Kidney epithelial cell (primary cell): ENCODE measurements at regions not wholly inside any gene's neighbourhood (a gene's known extent, or its start where the extent isn't known, plus 50 kb on each side); places are given as distances from the start of the nearest gene placed in this dataset.

Experiments
- DNase-seq: peaks from one replicate; pipeline ENCODE4 v3.0.0-alpha.2; 2010; ENCODE audit warnings: low read depth
- H3K27me3 ChIP-seq: 2 replicates; pipeline ENCODE4 v1.6.0; 2011; ENCODE audit warnings: low read length; ENCODE audit not compliant: control insufficient read depth, insufficient read depth
- H3K36me3 ChIP-seq: 2 replicates; pipeline ENCODE4 v1.5.1; 2011; ENCODE audit warnings: low read length; ENCODE audit not compliant: control insufficient read depth, insufficient read depth
- H3K4me3 ChIP-seq: 2 replicates; pipeline ENCODE4 v1.5.1; 2011; ENCODE audit warnings: low read depth, mild to moderate bottlenecking, control low read depth, low read length
- CTCF ChIP-seq: IDR thresholded peaks from 2 replicates; pipeline ENCODE4 v1.5.1; 2011; ENCODE audit warnings: mild to moderate bottlenecking, moderate library complexity, low read length, control low read depth, inconsistent platforms; ENCODE audit not compliant: insufficient read depth, poor library complexity, severe bottlenecking

GRCh38 chr2:239606741-239607516 lies 206.1 kb upstream of the HDAC4 start:
- no peak overlapping the region for H3K4me3 ChIP-seq
- H3K36me3 ChIP-seq: no peaks in the 10 kb centered on the region
- no peak for DNase-seq
- no peak for TF ChIP-seq CTCF
- H3K27me3 ChIP-seq: peaks cover 3% of the 10 kb centered on the region

GRCh38 chr2:239605976-239606375 lies 205.2 kb upstream of the HDAC4 start:
- Histone ChIP-seq H3K36me3 (no peaks in the 10 kb centered on the region), H3K27me3 (peaks cover 3% of the 10 kb centered on the region)
- TF ChIP-seq CTCF: no peak

GRCh38 chr2:239605409-239605808 lies 204.6 kb upstream of the HDAC4 start:
- TF ChIP-seq CTCF: no peak
- no peak for DNase-seq
- H3K27me3 ChIP-seq: peaks cover 3% of the 10 kb centered on the region
- H3K4me3 ChIP-seq: no peak overlapping the region
- no peaks in the 10 kb centered on the region for H3K36me3 ChIP-seq

More at GRCh38 chr2:239605976-239606375, 205.2 kb upstream of the HDAC4 start:
- DNase-seq: no peak
- no peak overlapping the region for H3K4me3 ChIP-seq

- peaks cover 3% of the 10 kb centered on the region for H3K27me3 ChIP-seq
- no peaks in the 10 kb centered on the region for H3K36me3 ChIP-seq
- no peak for DNase-seq
- no peak overlapping the region for H3K4me3 ChIP-seq
- TF ChIP-seq CTCF: no peak
These were observed 204.0 kb upstream of the HDAC4 start for GRCh38 chr2:239604861-239605260.

- no peak for TF ChIP-seq CTCF
- no peak for DNase-seq
- peaks cover 3% of the 10 kb centered on the region for H3K27me3 ChIP-seq
- H3K4me3 ChIP-seq: no peak overlapping the region
- no peaks in the 10 kb centered on the region for H3K36me3 ChIP-seq
These were observed 202.9 kb upstream of the HDAC4 start for GRCh38 chr2:239603411-239604356.
